ENCODE measurements at regions not wholly inside any gene's neighbourhood (a gene's known extent, or its start where the extent isn't known, plus 50 kb on each side); places are given as distances from the start of the nearest gene placed in this dataset.
"Not testable (repeated sequence)": the region's sequence is repeated elsewhere in the genome, so short reads cannot be mapped to it uniquely, and the experiment has no call there.

DNA sequence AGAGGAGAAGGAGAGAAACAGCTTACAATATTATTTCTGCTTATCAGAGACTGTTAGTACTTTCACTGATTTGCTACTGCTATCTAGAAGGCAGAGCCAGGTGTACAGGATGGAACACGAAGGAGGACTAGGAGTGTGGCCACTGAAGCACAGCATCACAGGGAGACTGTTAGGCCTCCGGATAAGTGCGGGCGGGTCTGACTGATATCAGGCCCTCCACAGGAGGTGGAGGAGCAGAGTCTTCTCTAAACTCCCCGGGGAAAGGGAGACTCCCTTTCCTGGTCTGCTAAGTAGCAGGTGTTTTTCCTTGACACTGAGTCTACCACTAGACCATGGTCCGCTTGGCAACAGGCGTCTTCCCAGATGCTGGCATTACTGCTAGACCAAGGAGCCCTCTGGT lies 1065.2 kb downstream of the TMEM121 start:
- TF ChIP-seq, protein P1, sequence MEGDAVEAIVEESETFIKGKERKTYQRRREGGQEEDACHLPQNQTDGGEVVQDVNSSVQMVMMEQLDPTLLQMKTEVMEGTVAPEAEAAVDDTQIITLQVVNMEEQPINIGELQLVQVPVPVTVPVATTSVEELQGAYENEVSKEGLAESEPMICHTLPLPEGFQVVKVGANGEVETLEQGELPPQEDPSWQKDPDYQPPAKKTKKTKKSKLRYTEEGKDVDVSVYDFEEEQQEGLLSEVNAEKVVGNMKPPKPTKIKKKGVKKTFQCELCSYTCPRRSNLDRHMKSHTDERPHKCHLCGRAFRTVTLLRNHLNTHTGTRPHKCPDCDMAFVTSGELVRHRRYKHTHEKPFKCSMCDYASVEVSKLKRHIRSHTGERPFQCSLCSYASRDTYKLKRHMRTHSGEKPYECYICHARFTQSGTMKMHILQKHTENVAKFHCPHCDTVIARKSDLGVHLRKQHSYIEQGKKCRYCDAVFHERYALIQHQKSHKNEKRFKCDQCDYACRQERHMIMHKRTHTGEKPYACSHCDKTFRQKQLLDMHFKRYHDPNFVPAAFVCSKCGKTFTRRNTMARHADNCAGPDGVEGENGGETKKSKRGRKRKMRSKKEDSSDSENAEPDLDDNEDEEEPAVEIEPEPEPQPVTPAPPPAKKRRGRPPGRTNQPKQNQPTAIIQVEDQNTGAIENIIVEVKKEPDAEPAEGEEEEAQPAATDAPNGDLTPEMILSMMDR (IDR thresholded peaks at IDR 0.05): not testable (repeated sequence)
- not testable (repeated sequence) for TF ChIP-seq POLR2A (IDR thresholded peaks at IDR 0.05)

Data from body of pancreas (tissue), 4 donors.